IMR-90 (cell line): ENCODE measurements at regions not wholly inside any gene's neighbourhood (a gene's known extent, or its start where the extent isn't known, plus 50 kb on each side); places are given as distances from the start of the nearest gene placed in this dataset.

Experiments used
- ATAC-seq: fragments of 200-7000 bp; cut with Tn5 transposase; 2 replicates; pipeline ENCODE4 v1.9.1; 2020; ENCODE audit warnings: low read depth, mild to moderate bottlenecking, moderate library complexity
- BruUV-seq: library from RNA; stranded (reverse); fragments of 400-500 nt; replicated peaks from 2 replicates; lab custom pipeline; 2021; lab: Mats Ljungman, UMichigan
- CTCF ChIA-PET: fragments of 300-600 bp; formaldehyde crosslinking; extraction: SDS; loops from one replicate; lab custom pipeline; 2021; ENCODE audit warnings: antibody characterized with exemption; lab: Yijun Ruan, JAX
- POLR2A ChIA-PET: fragments of 300-600 bp; sonication (Branson Sonifier 250); formaldehyde crosslinking; loops from one replicate; lab custom pipeline; 2022; ENCODE audit warnings: antibody characterized with exemption; ENCODE audit not compliant: unreplicated experiment; lab: Charles Lee
- DNase-seq: peaks from one replicate; pipeline ENCODE4 v3.0.0; 2013
- H2AFZ ChIP-seq: replicated peaks from 2 replicates; pipeline ENCODE3; 2013; ENCODE audit warnings: low read length, mild to moderate bottlenecking; ENCODE audit not compliant: poor library complexity
- H2AK5ac ChIP-seq: 2 replicates; pipeline ENCODE4 v1.6.1; 2013; ENCODE audit warnings: low read depth, low read length, inconsistent platforms
- H2AK9ac ChIP-seq: replicated peaks from 2 replicates; pipeline ENCODE3; 2013; ENCODE audit warnings: mild to moderate bottlenecking, low read depth, low read length, moderate library complexity; ENCODE audit not compliant: poor library complexity
- H2BK120ac ChIP-seq: 2 replicates; pipeline ENCODE4 v1.6.1; 2013; ENCODE audit warnings: low read depth, low read length, inconsistent platforms
- H2BK15ac ChIP-seq: 3 replicates; pipeline ENCODE4 v1.6.1; 2013; ENCODE audit warnings: low read depth, low read length, inconsistent platforms
- H2BK20ac ChIP-seq: 2 replicates; pipeline ENCODE4 v1.6.1; 2013; ENCODE audit warnings: low read depth, mild to moderate bottlenecking, inconsistent platforms, low read length, moderate library complexity
- H2BK5ac ChIP-seq: 2 replicates; pipeline ENCODE4 v1.6.1; 2013; ENCODE audit warnings: mild to moderate bottlenecking, low read depth, low read length, inconsistent platforms; ENCODE audit not compliant: poor library complexity, severe bottlenecking
- H3K14ac ChIP-seq: replicated peaks from 2 replicates; pipeline ENCODE4 v1.6.1; 2013; ENCODE audit warnings: low read depth, low read length, inconsistent platforms
- H3K18ac ChIP-seq: 2 replicates; pipeline ENCODE4 v1.6.1; 2013; ENCODE audit warnings: low read depth, low read length, control low read depth
- H3K23ac ChIP-seq: 2 replicates; pipeline ENCODE4 v1.6.1; 2013; ENCODE audit warnings: low read depth, low read length, inconsistent platforms
- H3K27ac ChIP-seq: 2 replicates; pipeline ENCODE4 v1.5.1; 2013; ENCODE audit warnings: mild to moderate bottlenecking, control low read depth, low read length; ENCODE audit not compliant: insufficient read depth
- H3K27me3 ChIP-seq: 2 replicates; pipeline ENCODE4 v1.6.1; 2013; ENCODE audit warnings: low read length; ENCODE audit not compliant: control insufficient read depth, insufficient read depth
- H3K36me3 ChIP-seq: 2 replicates; pipeline ENCODE4 v1.6.1; 2013; ENCODE audit warnings: low read length, mixed read lengths; ENCODE audit not compliant: control insufficient read depth, insufficient read depth
- H3K4ac ChIP-seq: 2 replicates; pipeline ENCODE4 v1.6.1; 2013; ENCODE audit warnings: low read depth, low read length, inconsistent platforms
- H3K4me1 ChIP-seq: 2 replicates; pipeline ENCODE4 v1.6.1; 2013; ENCODE audit warnings: low read length, mixed read lengths; ENCODE audit not compliant: control insufficient read depth, insufficient read depth
- H3K4me2 ChIP-seq: 2 replicates; pipeline ENCODE4 v1.6.1; 2013; ENCODE audit warnings: low read depth, mild to moderate bottlenecking, control low read depth, low read length, moderate library complexity
- H3K4me3 ChIP-seq: 2 replicates; pipeline ENCODE4 v1.5.1; 2013; ENCODE audit warnings: low read depth, mild to moderate bottlenecking, control low read depth, low read length, moderate library complexity; ENCODE audit not compliant: insufficient read depth
- H3K56ac ChIP-seq: 2 replicates; pipeline ENCODE4 v1.6.1; 2013; ENCODE audit warnings: low read length, inconsistent platforms; ENCODE audit not compliant: insufficient read depth; ENCODE audit errors: extremely low read depth
- H3K79me1 ChIP-seq, 2 experiments: 2 replicates each; pipeline ENCODE4 v1.6.1; 2013; ENCODE audit warnings: low read length in 2 of 2, inconsistent platforms in 1 of 2, low read depth in 1 of 2
- H3K9ac ChIP-seq: 2 replicates; pipeline ENCODE4 v1.6.1; 2013; ENCODE audit warnings: low read depth, low read length, control low read depth
- H3K9me1 ChIP-seq: 2 replicates; pipeline ENCODE4 v1.6.1; 2013; ENCODE audit warnings: low read length, inconsistent platforms; ENCODE audit not compliant: insufficient read depth
- H3K9me3 ChIP-seq: 2 replicates; pipeline ENCODE4 v1.6.1; 2013; ENCODE audit warnings: low read length; ENCODE audit not compliant: control insufficient read depth, insufficient read depth
- H4K20me1 ChIP-seq: 2 replicates; pipeline ENCODE4 v1.6.1; 2013; ENCODE audit warnings: low read length, inconsistent platforms; ENCODE audit not compliant: insufficient read depth
- H4K5ac ChIP-seq: 2 replicates; pipeline ENCODE4 v1.6.1; 2013; ENCODE audit warnings: mild to moderate bottlenecking, low read depth, low read length, control low read depth
- H4K8ac ChIP-seq, 2 experiments: 2 replicates each; pipeline ENCODE4 v1.6.1; 2013; ENCODE audit warnings: low read depth in 2 of 2, low read length in 2 of 2, control low read depth in 1 of 2, inconsistent platforms in 1 of 2
- H4K91ac ChIP-seq: 2 replicates; pipeline ENCODE4 v1.6.1; 2013; ENCODE audit warnings: low read depth, low read length, inconsistent platforms; ENCODE audit not compliant: insufficient read depth
- BHLHE40 ChIP-seq: fragments of 150-350 bp; IDR thresholded peaks from 2 replicates; pipeline ENCODE4 v1.6.1; 2016; ENCODE audit warnings: mild to moderate bottlenecking, low read depth, low read length
- ELK1 ChIP-seq: fragments of 150-350 bp; IDR thresholded peaks from 2 replicates; pipeline ENCODE4 v1.6.1; 2016; ENCODE audit warnings: low read depth, mild to moderate bottlenecking, low read length, moderate library complexity, borderline replicate concordance
- MXI1 ChIP-seq: IDR thresholded peaks from 2 replicates; pipeline ENCODE4 v1.6.1; 2012; ENCODE audit warnings: low read depth, mild to moderate bottlenecking, low read length, moderate library complexity, borderline replicate concordance
- NFE2L2 ChIP-seq: fragments of 150-350 bp; IDR thresholded peaks from 2 replicates; pipeline ENCODE4 v1.6.1; 2016; ENCODE audit warnings: low read depth, mild to moderate bottlenecking, low read length
- POLR2A ChIP-seq: IDR thresholded peaks from 2 replicates; pipeline ENCODE4 v1.6.1; 2012; ENCODE audit warnings: mild to moderate bottlenecking, low read depth, low read length
- RAD21 ChIP-seq: IDR thresholded peaks from 2 replicates; pipeline ENCODE4 v1.6.1; 2012; ENCODE audit warnings: low read length, improper control_type of control experiment
- RFX5 ChIP-seq: IDR thresholded peaks from 2 replicates; pipeline ENCODE4 v1.8.0; 2012; ENCODE audit warnings: low read depth, mild to moderate bottlenecking, low read length, moderate library complexity
- SMC3 ChIP-seq: fragments of 150-350 bp; IDR thresholded peaks from 2 replicates; pipeline ENCODE4 v1.6.1; 2016; ENCODE audit warnings: low read depth, mild to moderate bottlenecking, antibody characterized with exemption, low read length, moderate library complexity
- WGBS, 2 experiments: methylation state at CpG; one replicate each; pipeline versions ENCODE4 v1.1.5 to v1.1.7; 2013; ENCODE audit warnings: missing lambda C conversion rate in 2 of 2; ENCODE audit not compliant: insufficient read length in 1 of 2; ENCODE audit errors: extremely low coverage in 2 of 2; 5-methylcytosine and 5-hydroxymethylcytosine counted together
- dilution Hi-C: fragments of 300-500 bp; cut with HindIII; formaldehyde crosslinking; loops from one replicate; pipeline ENCODE4 v1.14.3; 2018; ENCODE audit warnings: low sequenced_read_pairs; ENCODE audit not compliant: unreplicated experiment
- in situ Hi-C: fragments of 300-500 bp; cut with MboI; formaldehyde crosslinking; loops from 3 replicates; pipeline ENCODE4 v1.14.3; 2019; ENCODE audit warnings: low sequenced_read_pairs, inconsistent platforms, mixed read lengths
- intact Hi-C: fragments of 100-400 bp; cut with micrococcal nuclease; formaldehyde crosslinking; loops from 2 replicates; pipeline ENCODE4 v1.10.0; 2022

- Histone ChIP-seq H3K36me3 (no peaks in the 10 kb centered on the region), H3K56ac (no peak overlapping the region), H3K18ac (no peak overlapping the region), H4K20me1 (no peaks in the 10 kb centered on the region), H3K9me3 (no peaks in the 10 kb centered on the region), H4K5ac (no peak overlapping the region), H3K4me3 (no peak overlapping the region), H3K4me1 (no peaks in the 10 kb centered on the region), H2AFZ (no peak overlapping the region), H3K23ac (no peak overlapping the region), H4K8ac (no peak overlapping the region), H3K27ac (no peak overlapping the region), H2BK120ac (no peak overlapping the region), H2BK15ac (no peak overlapping the region), H3K27me3 (no peaks in the 10 kb centered on the region), H3K79me1 (no peaks in the 10 kb centered on the region), H4K91ac (no peak overlapping the region), H3K4ac (no peak overlapping the region), H3K9me1 (no peaks in the 10 kb centered on the region), H2BK5ac (no peak overlapping the region), H2AK9ac (peak overlapping the region; percentile 65), H3K9ac (no peak overlapping the region), H3K4me2 (no peak overlapping the region), H2AK5ac (no peak overlapping the region), H3K14ac (no peak overlapping the region), H2BK20ac (no peak overlapping the region)
- no TSS peak for BruUV-seq
- POLR2A ChIA-PET, result no interaction called here
- CTCF ChIA-PET, result interaction anchor here (0.7 kb wide), 1 partner anchor 260 kb away, joined by 4 read pairs; no protein-coding TSS in a partner anchor
- intact Hi-C loops (no loop called here), in situ Hi-C loops (no loop called here), dilution Hi-C loops (no loop called here)
- no CpG with 5 or more reads among the region's 3 CpGs for WGBS, 2 experiments
- ATAC-seq (no peak), DNase-seq (no peak)
- no peak for TF ChIP-seq RAD21
- no peak for TF ChIP-seq POLR2A
- TF ChIP-seq NFE2L2, result no peak
- TF ChIP-seq ELK1, result no peak
- TF ChIP-seq RFX5, result no peak
- no peak for TF ChIP-seq SMC3
- TF ChIP-seq MXI1, result no peak
- no peak for TF ChIP-seq BHLHE40
Observed at GRCh38 chr2:198900141-198900540, 557.6 kb downstream of the SATB2 start.
